Kidney tubule cell (primary cell): ENCODE measurements at regions not wholly inside any gene's neighbourhood (a gene's known extent, or its start where the extent isn't known, plus 50 kb on each side); places are given as distances from the start of the nearest gene placed in this dataset.
"Not testable (repeated sequence)": the region's sequence is repeated elsewhere in the genome, so short reads cannot be mapped to it uniquely, and the experiment has no call there.

Source experiments
- DNase-seq: peaks from one replicate; pipeline ENCODE4 v3.0.0-alpha.2; 2018; ENCODE audit warnings: low spot score

GRCh38 chr14:53857625-53858344 is 98.8 kb downstream of the BMP4 start:
- no peak for DNase-seq

GRCh38 chr14:53855574-53855973 is 101.1 kb downstream of the BMP4 start:
- DNase-seq, result peak; percentile 10

- no peak for DNase-seq
Observed at GRCh38 chr14:53855127-53855526, 101.5 kb downstream of the BMP4 start.

GRCh38 chr14:53851394-53852090 is 105.1 kb downstream of the BMP4 start:
- peak; percentile 8 for DNase-seq

GRCh38 chr14:53850714-53851296 is 105.8 kb downstream of the BMP4 start:
- peak; percentile 81 for DNase-seq

- no peak for DNase-seq
Observed at GRCh38 chr14:53849549-53849948, 107.1 kb downstream of the BMP4 start.

GRCh38 chr14:53848854-53849253 is 107.8 kb downstream of the BMP4 start:
- DNase-seq, result no peak

GRCh38 chr14:53847881-53848280 is 108.7 kb downstream of the BMP4 start:
- no peak for DNase-seq

GRCh38 chr14:53847057-53847456 is 109.6 kb downstream of the BMP4 start:
- no peak for DNase-seq

GRCh38 chr14:53845813-53846693 is 110.6 kb downstream of the BMP4 start:
- DNase-seq, result peak; percentile 77

- peak; percentile 95 for DNase-seq
Observed at GRCh38 chr14:53842938-53843337, 113.7 kb downstream of the BMP4 start.

- peak; percentile 84 for DNase-seq
Observed at GRCh38 chr14:53841109-53842099, 115.2 kb downstream of the BMP4 start.

- peak; percentile 95 for DNase-seq
Observed at GRCh38 chr14:53840444-53840843, 116.2 kb downstream of the BMP4 start.

- no peak for DNase-seq
Observed at GRCh38 chr14:53838374-53838773, 118.3 kb downstream of the BMP4 start.

GRCh38 chr14:53837656-53838055 is 119.0 kb downstream of the BMP4 start:
- DNase-seq, result not testable (repeated sequence)

GRCh38 chr14:53836551-53836950 is 120.1 kb downstream of the BMP4 start:
- peak; percentile 76 for DNase-seq

GRCh38 chr14:53828820-53829219 is 127.8 kb downstream of the BMP4 start:
- DNase-seq, result no peak

- DNase-seq, result no peak
Observed at GRCh38 chr14:53824061-53824460, 132.6 kb downstream of the BMP4 start.

- no peak for DNase-seq
Observed at GRCh38 chr14:53814392-53814791, 142.2 kb downstream of the BMP4 start.

GRCh38 chr14:53810221-53810620 is 146.4 kb downstream of the BMP4 start:
- no peak for DNase-seq

GRCh38 chr14:53808042-53808441 is 148.6 kb downstream of the BMP4 start:
- DNase-seq, result no peak
